ENCODE measurements at regions not wholly inside any gene's neighbourhood (a gene's known extent, or its start where the extent isn't known, plus 50 kb on each side); places are given as distances from the start of the nearest gene placed in this dataset.

GRCh38 chr20:20823476-20823881 is 111.0 kb upstream of the RALGAPA2 start:
- no peak for DNase-seq

- DNase-seq = no peak
Measured at GRCh38 chr20:20821484-20822260, 109.2 kb upstream of the RALGAPA2 start.

- no peak for DNase-seq
Measured at GRCh38 chr20:20820785-20821483, 108.5 kb upstream of the RALGAPA2 start.

GRCh38 chr20:20820104-20820503 is 107.7 kb upstream of the RALGAPA2 start:
- DNase-seq = no peak

DNA sequence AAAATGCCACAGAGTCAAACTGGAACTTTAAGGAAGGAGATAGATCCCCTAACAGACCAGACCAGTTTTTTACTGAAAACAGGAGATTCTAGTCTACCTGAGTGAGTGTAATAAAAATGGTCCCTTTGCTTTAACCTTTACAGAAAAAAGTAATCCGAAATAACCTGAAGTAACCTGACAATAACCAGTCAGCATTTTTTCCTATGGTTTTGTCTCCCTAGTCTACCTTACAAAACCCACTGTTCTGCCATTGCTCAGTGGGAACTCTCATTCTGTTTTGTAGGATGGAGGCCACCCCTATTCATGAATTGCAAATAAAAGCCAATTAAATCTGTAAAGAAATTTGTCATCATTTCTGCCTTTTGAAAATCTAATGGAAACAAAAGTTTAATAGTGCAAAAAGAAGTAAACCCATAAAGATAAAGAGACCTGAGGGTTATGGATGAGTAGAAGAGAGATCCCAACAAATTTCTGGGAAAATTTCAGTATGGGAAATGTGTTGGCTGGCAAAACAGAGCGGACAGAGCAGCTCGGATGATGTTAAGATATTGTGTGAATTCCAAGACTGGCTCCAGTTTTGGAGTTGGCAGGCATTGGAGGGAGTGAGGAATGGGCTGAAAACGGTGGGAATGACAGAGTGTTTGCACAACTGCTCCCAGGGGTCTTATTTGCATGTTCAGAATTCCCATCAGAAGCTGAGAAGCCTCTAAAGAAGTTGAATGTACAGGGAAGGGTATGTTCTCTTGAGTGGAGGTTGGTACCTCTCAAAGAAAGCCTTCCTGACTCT is 104.7 kb upstream of the RALGAPA2 start:
- DNase-seq = no peak

GRCh38 chr20:20815711-20816455 is 103.4 kb upstream of the RALGAPA2 start:
- DNase-seq = no peak

DNA sequence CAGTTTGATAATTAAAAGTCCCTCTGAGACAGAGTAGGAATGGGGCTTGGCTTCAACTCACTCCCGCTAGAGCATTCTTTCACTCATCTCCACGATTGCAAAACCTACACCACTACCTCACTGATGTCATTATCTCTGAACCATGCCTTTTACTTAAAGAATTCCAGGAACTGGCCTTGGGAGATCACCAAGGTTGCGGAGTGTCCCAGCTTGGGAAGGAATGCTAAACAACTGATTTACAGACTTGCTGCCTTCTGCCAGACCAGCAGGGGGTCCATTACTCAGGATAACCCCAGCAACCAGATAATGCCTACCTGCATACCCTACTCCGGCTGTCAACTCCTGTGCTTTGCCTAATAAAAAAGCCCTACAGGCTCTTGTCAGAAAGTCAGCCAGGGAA is 102.2 kb upstream of the RALGAPA2 start:
- DNase-seq = no peak

DNA sequence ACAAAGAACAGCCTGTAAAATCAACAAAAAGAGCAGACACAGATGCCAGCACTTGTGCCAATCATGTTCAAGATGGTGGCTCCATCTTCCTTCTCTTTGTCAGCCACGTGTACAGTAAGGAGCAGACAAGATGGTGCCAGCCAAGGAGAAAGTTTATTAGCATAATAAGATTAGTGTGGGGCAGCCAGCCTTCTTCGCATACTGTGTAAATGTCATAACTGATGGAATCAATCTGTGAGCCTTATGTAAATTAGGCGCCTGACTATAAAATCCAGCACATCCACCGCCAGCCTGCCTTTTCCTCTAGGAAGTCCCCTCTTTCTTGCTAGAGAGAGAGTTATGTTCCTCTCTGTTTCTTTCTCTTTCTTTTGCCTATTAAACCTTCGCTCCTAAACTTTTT is 99.7 kb upstream of the RALGAPA2 start:
- DNase-seq = no peak

DNA sequence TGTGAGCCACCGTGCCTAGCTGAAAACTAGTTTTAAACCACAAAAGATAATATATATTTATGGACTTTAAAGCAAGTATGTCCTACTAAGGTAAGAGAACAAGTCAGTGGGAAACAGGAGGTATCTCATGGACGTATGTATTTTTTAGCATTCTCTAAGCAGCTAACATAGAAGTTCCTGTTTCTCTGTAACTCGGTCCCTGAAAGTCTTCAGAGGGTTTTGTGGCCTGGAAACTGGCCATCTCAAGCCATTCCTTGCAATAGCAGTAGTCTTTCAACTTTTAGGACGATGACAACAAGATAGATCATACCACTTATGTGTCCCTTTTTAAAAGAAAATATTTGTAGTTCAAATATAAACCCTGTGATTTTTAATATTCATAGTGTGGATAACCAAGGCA is 95.6 kb upstream of the RALGAPA2 start:
- no peak for DNase-seq

DNA sequence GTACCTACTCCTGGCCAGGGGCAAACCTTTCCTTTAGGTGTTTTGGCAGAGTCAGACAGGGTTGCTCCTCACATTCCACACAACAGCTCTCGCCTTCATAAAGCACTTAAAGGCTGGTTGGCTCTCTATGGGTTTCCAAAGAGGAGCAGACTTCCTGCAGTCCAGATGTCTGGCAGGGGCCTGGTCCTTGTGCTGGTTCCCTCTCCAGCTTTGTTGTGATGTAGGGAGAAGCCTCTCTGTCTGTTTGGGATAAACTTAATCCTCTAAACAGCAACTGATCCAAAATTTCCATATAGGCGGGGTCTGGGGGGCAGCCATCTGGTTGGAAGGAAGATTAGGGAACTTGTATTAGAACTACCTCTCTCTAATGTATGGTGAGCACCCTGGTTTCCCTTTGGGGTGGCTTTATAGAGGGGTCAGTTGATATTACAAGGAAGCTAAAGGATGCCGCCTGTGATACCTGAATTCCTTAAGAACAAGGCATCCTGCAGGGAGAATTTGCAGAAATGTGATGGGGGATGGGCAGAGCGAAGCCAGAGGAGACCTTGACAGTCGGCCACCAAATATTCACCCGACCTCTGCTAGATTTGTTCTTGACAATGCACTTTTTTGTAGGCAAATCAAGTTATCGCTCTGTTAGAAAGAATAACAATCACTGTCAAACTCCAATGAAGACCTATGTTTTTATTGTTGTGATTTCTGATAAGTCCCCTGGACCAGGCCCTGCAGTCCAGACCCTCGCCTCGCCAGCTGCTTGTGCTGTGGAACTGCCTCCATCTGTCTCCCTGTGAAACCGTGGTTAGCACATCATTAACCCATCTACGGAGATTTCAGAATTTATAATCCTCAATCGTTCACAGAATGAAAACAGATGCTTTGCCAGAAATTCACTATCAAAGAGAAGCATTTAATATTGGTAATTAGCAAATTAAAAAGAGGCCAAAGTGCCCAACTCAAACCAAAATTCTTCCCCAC is 94.0 kb upstream of the RALGAPA2 start:
- DNase-seq = no peak

DNA sequence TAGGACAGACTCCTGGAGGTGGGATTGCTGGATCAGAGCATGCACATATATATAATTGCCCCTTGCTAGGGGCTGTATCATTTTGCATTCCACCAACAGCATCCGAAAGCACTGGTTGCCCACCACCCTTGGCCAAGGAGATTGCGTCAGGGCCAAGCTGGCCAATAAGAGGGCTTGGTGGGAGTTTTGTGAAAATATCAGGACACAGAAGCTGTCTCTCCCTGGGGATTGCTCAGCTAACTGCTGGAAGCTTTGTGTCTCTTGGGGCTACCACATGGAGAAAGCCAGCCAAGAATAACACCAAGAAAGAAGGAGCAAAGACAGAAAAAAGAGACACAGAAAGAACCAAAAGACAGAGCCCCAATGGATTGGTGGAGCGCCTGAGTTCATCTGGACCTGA is 90.6 kb upstream of the RALGAPA2 start:
- no peak for DNase-seq

GRCh38 chr20:20802328-20802727 is 89.9 kb upstream of the RALGAPA2 start:
- DNase-seq = no peak

GRCh38 chr20:20799716-20800312 is 87.4 kb upstream of the RALGAPA2 start:
- DNase-seq = no peak

DNA sequence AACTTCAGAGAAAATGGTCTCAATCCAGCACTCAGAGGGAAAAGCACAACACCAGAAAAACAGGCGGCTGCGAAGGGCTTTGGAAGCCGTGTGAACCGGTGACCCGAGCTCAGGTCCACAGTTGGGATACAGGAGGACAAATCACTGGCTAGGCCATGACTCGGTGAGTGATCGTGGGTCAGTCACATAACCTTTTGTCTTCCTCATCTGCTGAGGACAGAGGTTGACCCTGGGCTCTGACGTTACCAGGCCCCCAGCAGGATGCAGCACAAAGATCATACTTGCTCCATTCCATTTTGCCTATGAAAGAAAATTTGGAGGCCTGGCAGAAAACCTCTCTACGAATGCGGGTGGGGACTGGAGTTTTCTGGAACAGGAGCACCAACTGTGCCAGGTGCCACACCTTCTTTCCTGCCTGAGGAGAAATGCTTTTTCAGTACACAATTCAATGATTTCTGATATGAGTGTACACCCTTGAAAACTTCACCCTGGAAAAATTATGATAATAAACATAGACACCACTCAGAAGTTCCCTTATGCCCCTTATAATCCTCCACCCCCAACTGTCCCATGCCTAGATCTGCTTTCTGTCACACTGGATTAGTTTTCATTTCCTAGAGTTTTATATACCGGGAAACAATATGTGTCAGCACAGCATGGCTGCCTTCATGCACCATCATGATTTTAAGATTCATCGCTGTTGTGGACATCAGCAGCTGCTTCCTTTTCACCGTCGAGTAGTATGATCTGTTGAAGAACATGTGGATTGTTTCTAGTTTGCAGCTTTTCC is 85.3 kb upstream of the RALGAPA2 start:
- no peak for DNase-seq

- DNase-seq = no peak
Measured at GRCh38 chr20:20796766-20797440, 84.5 kb upstream of the RALGAPA2 start.

DNA sequence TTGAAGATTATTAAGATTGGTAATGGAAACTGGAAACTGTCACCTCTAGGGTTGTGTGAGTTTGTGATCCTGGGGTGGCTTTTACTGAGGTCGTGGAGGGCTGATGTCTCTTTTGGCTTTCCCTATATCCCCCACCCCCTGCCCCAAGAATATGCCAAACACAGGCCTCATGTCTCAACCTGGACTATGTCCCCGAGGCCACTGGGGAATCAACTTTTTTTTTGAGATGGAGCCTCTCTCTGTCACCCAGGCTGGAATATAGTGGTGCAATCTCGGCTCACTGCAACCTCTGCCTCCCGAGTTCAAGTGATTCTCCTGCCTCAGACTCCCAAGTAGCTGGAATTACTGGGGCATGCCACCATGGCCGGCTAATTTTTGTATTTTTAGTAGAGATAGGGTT is 83.3 kb upstream of the RALGAPA2 start:
- no peak for DNase-seq

DNA sequence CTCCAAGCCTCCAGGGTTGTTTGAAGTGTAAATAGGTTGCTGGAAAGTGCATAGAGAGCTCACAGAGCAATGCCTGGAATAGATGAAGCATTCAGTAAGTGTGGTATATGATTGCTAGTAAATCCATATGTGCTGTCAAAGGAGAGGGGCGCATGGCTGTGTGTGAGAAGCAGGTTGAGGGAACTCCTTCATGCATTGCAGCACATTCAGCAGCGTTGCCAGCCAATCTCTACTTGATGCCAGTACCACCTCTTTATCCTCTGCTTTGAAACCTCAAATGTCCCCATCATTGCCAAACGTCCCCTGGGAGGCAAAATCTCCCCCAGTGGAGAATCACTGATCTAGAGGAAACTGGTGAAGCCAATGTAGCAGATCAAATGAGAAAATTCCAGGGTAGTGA is 82.7 kb upstream of the RALGAPA2 start:
- DNase-seq = no peak

GRCh38 chr20:20793591-20793990 is 81.1 kb upstream of the RALGAPA2 start:
- no peak for DNase-seq

- DNase-seq = no peak
Measured at GRCh38 chr20:20791664-20792568, 79.5 kb upstream of the RALGAPA2 start.

Measured in stimulated activated CD4-positive, alpha-beta T cell treated with anti-CD3 and anti-CD28 coated beads, Interleukin-4, amount 100 ng/mL, for 24 hours (primary cell).